Heart left ventricle (tissue), 13 donors: ENCODE measurements at regions not wholly inside any gene's neighbourhood (a gene's known extent, or its start where the extent isn't known, plus 50 kb on each side); places are given as distances from the start of the nearest gene placed in this dataset.

Source experiments
- CTCF ChIP-seq, 12 donors: fragments of 200-600 bp; sonication (generic) in 4 of 12; IDR thresholded peaks; one replicate each; pipeline versions ENCODE4 v1.5.0 to v1.8.0; 2018 to 2022; ENCODE audit warnings: antibody characterized with exemption in 12 of 12, mild to moderate bottlenecking in 5 of 12
- POLR2A ChIP-seq, 2 donors: fragments of 450-650 bp; IDR thresholded peaks; one replicate each; pipeline ENCODE4 v1.6.1; 2017; ENCODE audit warnings: antibody characterized with exemption in 2 of 2, mild to moderate bottlenecking in 2 of 2, moderate library complexity in 2 of 2
- donor health status: ischemic (EF 13 %, LVEDD 7.1; RV severe dilation, severe dysfunction).
- donor health status: DM: no; HTN: yes; CAD: no.
- donor health status: DM: no; HTN: no; CAD: no.
- donor health status: ischemic (EF 25% LVEDD 6.9; RV normal size, moderate dysfunction).
- donor health status: ischemic (EF 25% LVEDD 5.7; RV mildly dilated, moderate dysfunction).
- donor health status: ischemic (EF 35%, LVEDD 5.7; RV mildly dilated, moderate dysfunction).
- donor health status: nonischemic (EF 11% LVEDD 7.7; RV severe dilation, severe dysfunction).
- donor health status: DM: yes; HTN: yes; CAD: no.
- donor health status: PGD.
- donor health status: ischemic (EF 29% LVEDD 5.4; RV normal size, mild dysfunction).
- donor health status: nonischemic (EF 23%, LVEDD 6.1; RV moderate dilation, normal function).

- no peak for TF ChIP-seq CTCF (IDR thresholded peaks at IDR 0.05)
- no peak for TF ChIP-seq POLR2A (IDR thresholded peaks at IDR 0.05)
These were observed 1999.0 kb downstream of the ARAP2 start for GRCh38 chr4:34245276-34245675.
